ENCODE measurements at regions not wholly inside any gene's neighbourhood (a gene's known extent, or its start where the extent isn't known, plus 50 kb on each side); places are given as distances from the start of the nearest gene placed in this dataset.

DNA sequence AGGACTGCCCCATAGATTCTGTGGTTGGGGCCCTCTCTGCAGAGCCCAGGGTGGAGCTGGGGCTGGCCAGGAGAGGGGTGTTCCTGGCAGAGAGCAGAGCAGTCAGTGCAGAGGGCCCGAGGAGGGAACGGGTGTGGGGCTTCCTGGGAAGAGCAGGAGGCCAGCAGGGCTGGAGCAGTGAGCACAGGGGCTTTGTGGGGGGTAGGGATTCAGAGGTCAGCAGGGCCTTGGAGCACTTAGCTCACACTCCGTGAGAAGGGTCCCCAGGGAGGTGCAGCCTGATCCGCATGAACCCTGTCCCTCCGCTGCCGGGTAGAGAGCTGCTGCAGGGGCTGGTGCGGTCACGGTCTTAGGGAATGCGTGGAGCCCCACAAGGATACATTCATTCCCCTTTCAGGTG is 113.0 kb upstream of the CIBAR2 start:
- TF ChIP-seq, protein P1, sequence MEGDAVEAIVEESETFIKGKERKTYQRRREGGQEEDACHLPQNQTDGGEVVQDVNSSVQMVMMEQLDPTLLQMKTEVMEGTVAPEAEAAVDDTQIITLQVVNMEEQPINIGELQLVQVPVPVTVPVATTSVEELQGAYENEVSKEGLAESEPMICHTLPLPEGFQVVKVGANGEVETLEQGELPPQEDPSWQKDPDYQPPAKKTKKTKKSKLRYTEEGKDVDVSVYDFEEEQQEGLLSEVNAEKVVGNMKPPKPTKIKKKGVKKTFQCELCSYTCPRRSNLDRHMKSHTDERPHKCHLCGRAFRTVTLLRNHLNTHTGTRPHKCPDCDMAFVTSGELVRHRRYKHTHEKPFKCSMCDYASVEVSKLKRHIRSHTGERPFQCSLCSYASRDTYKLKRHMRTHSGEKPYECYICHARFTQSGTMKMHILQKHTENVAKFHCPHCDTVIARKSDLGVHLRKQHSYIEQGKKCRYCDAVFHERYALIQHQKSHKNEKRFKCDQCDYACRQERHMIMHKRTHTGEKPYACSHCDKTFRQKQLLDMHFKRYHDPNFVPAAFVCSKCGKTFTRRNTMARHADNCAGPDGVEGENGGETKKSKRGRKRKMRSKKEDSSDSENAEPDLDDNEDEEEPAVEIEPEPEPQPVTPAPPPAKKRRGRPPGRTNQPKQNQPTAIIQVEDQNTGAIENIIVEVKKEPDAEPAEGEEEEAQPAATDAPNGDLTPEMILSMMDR (conservative IDR thresholded peaks at IDR 0.05; ENCODE audit: low read length) = no peak
- TF ChIP-seq EZH2phosphoT487 (IDR thresholded peaks at IDR 0.05; ENCODE audit: borderline replicate concordance) = no peak

All from Loucy (cell line).